ENCODE measurements at regions not wholly inside any gene's neighbourhood (a gene's known extent, or its start where the extent isn't known, plus 50 kb on each side); places are given as distances from the start of the nearest gene placed in this dataset.

DNA sequence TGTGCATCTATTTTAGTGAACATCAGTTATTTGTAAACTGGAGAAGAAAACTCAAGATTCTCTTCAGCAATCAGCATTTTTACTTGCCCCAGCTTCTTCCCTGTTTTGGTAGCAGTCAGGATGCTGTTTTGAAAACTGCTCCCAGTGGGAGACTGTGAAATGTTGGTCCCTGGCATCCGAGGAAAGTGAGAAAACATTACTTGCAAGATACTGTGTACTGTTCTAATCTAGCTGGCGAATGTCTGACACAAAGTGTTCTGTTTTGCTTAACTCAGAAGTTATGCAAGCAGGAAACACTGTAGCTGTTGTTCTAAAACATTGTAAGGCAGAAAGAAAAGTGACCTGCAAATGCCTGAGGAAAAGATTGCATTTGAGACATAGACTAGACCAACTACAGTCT, 171.8 kb upstream of the POM121L12 start:
- in situ Hi-C loops (cut with MboI; ENCODE audit: low pct_unique_long_range_greater_than_20kb, low sequenced_read_pairs, unreplicated experiment): no loop called here
- TF ChIP-seq, protein P1, sequence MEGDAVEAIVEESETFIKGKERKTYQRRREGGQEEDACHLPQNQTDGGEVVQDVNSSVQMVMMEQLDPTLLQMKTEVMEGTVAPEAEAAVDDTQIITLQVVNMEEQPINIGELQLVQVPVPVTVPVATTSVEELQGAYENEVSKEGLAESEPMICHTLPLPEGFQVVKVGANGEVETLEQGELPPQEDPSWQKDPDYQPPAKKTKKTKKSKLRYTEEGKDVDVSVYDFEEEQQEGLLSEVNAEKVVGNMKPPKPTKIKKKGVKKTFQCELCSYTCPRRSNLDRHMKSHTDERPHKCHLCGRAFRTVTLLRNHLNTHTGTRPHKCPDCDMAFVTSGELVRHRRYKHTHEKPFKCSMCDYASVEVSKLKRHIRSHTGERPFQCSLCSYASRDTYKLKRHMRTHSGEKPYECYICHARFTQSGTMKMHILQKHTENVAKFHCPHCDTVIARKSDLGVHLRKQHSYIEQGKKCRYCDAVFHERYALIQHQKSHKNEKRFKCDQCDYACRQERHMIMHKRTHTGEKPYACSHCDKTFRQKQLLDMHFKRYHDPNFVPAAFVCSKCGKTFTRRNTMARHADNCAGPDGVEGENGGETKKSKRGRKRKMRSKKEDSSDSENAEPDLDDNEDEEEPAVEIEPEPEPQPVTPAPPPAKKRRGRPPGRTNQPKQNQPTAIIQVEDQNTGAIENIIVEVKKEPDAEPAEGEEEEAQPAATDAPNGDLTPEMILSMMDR (IDR thresholded peaks at IDR 0.05; ENCODE audit: extremely low read depth, insufficient read depth, missing control alignments): no peak
- no peak for DNase-seq (ENCODE audit: low spot score)

DNA sequence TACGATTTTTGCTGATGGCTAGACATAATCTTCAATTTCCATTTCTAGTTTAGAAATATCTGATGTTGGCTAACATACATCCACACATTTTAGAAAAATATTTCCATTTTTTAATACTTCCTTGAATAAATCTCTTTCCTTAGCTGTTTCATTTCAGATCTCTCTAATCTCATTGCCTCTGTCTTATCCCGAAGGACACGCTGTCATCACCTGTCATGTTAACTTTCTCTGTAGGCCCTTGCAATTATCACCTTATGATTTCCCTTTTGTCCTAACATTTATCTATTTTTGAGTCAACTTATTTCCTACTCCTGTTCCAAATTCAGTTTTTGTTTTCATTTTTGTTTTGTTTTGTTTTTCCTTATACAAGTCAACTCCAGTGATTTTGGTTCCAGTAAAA, 173.1 kb upstream of the POM121L12 start:
- DNase-seq (ENCODE audit: low spot score): no peak
- in situ Hi-C loops (cut with MboI; ENCODE audit: low pct_unique_long_range_greater_than_20kb, low sequenced_read_pairs, unreplicated experiment): no loop called here
- TF ChIP-seq, protein P1 (IDR thresholded peaks at IDR 0.05; ENCODE audit: extremely low read depth, insufficient read depth, missing control alignments): no peak

DNA sequence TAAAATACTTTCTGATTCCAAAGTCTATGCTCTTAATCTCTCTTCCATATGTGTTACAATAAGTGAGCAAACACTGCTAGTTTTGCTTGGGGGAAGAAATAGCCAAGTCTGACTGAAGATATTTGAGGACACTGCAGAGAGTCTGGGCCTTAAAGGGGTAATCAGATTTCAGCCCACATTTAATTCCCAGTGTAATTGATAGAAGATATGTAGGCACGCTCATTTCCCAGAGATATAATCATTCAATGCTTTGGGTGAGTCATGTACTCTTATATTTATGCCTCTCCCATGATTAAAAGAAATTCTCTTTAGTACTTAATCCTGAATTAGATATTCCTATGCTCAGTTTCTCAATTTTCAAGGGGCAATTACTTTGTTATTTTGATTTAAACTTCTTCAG, 178.1 kb upstream of the POM121L12 start:
- DNase-seq (ENCODE audit: low spot score): no peak
- in situ Hi-C loops (cut with MboI; ENCODE audit: low pct_unique_long_range_greater_than_20kb, low sequenced_read_pairs, unreplicated experiment): no loop called here
- TF ChIP-seq, protein P1 (IDR thresholded peaks at IDR 0.05; ENCODE audit: extremely low read depth, insufficient read depth, missing control alignments): no peak

DNA sequence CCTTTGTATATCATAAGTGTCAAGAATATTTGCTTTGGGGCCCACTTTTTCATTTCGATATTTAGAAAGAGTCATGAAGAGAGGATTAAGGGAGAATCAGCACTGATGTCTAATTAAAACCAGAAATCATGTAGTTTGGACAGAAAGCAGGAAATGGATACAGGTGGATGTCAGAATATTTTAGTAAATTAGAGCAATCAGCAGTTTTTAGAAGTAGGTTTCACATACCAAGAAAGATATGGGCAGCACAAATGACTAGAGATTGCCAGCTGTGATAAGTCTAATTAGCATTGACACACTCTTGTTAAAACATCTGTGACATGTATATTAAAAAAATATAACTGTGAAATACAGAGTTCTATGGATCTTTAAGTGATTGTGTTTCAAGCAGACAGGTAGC, 180.8 kb upstream of the POM121L12 start:
- TF ChIP-seq, protein P1 (IDR thresholded peaks at IDR 0.05; ENCODE audit: extremely low read depth, insufficient read depth, missing control alignments): no peak
- in situ Hi-C loops (cut with MboI; ENCODE audit: low pct_unique_long_range_greater_than_20kb, low sequenced_read_pairs, unreplicated experiment): no loop called here
- no peak for DNase-seq (ENCODE audit: low spot score)

DNA sequence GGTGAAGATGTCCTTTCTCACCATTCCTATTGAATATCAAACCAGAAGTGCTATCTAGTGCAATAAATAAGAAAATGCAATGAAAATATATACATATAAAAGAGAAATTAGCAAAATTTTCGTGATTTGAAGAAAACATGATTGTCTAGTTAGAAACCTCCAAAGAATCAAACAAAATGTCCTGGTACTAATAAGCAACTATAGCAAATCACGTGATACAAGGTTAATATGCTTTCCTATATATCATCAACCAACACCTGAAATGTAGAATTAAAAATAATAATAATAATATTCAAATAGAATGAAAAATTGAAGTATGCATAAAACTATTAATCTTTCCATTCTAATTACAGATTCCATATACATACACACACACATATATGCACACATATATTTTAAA, 183.9 kb upstream of the POM121L12 start:
- TF ChIP-seq, protein P1 (IDR thresholded peaks at IDR 0.05; ENCODE audit: extremely low read depth, insufficient read depth, missing control alignments): no peak
- in situ Hi-C loops (cut with MboI; ENCODE audit: low pct_unique_long_range_greater_than_20kb, low sequenced_read_pairs, unreplicated experiment): no loop called here
- DNase-seq (ENCODE audit: low spot score): no peak

DNA sequence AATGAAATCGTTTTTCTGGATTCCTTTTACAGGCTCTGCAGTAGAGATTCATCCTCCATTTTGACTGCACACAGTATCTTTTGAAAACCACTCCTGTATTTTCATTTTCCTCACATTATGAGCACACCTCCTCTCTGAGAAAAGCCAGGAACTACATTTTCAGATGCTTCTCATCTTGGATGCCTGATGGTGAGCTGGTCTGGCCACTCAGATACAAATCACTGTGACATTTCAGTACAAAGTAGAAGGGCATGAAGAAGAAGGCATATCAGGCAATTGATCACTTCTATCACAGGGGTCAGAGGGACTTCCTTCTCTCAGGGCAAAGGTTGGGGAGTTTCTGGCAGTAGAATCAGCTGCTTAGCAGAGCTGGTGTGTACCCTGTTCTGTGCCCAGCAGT, 192.0 kb upstream of the POM121L12 start:
- DNase-seq (ENCODE audit: low spot score): no peak
- TF ChIP-seq, protein P1 (IDR thresholded peaks at IDR 0.05; ENCODE audit: extremely low read depth, insufficient read depth, missing control alignments): no peak
- in situ Hi-C loops (cut with MboI; ENCODE audit: low pct_unique_long_range_greater_than_20kb, low sequenced_read_pairs, unreplicated experiment): no loop called here
